ENCODE measurements at regions not wholly inside any gene's neighbourhood (a gene's known extent, or its start where the extent isn't known, plus 50 kb on each side); places are given as distances from the start of the nearest gene placed in this dataset.
A peak's percentile ranks its signal among the peaks of the same experiment; 100 is the strongest.
"Not testable (repeated sequence)": the region's sequence is repeated elsewhere in the genome, so short reads cannot be mapped to it uniquely, and the experiment has no call there.

DNA sequence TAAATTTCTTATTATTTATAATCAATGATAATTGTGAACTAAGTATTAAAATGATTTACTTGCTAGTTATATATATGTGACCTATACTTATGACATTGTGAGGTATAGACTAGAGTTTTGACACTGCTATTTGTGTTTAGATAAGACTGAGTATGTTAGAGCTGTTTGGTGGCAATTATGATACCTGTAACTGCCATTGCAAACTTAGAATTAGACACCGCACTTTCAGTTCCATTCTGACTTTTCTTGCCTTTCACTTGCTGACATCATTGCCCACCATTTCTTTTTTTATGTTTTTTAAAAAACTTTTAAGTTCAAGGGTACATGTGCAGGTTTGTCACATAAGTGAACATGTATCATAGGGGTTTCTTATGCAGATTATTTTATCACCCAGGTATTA lies 214.5 kb downstream of the MBL2 start:
- no peak for DNase-seq

DNA sequence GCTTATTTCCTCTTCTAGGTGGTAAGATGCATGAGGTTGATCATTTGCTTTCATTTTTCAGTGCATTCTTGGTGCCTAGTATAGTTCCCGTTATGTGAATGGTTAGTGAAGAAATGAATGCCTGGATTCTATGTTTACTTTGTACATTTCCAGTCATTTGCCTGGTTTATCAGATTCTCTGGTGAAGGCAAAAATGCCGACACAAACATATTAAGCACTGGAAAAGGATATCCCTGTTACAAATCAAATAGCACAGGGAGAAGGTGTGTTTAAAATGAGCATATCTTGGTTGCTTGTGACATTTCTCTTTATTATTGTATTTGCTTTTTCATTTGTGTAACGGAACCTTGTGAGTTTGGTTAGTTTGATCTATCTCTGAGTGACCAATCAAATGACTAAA lies 211.3 kb downstream of the MBL2 start:
- no peak for DNase-seq

DNA sequence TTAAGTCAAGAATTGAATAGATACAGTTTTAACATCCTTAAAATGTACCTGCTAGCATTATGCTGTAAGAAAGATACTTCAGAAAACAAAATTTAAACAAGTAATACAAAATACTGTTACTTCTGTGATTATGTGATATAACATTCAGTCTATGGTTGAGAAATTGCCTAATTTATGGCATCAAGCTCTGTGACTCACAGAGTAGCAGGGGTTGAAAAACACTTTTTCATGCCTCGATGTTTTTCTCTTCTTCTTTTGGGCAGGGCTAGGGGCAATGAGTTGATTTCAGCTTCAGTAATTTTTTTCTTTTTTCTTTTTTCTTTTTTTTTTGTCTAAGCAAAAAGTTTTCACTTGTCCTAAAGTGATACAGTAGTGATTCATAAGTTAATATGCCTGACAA lies 209.2 kb downstream of the MBL2 start:
- DNase-seq = no peak

DNA sequence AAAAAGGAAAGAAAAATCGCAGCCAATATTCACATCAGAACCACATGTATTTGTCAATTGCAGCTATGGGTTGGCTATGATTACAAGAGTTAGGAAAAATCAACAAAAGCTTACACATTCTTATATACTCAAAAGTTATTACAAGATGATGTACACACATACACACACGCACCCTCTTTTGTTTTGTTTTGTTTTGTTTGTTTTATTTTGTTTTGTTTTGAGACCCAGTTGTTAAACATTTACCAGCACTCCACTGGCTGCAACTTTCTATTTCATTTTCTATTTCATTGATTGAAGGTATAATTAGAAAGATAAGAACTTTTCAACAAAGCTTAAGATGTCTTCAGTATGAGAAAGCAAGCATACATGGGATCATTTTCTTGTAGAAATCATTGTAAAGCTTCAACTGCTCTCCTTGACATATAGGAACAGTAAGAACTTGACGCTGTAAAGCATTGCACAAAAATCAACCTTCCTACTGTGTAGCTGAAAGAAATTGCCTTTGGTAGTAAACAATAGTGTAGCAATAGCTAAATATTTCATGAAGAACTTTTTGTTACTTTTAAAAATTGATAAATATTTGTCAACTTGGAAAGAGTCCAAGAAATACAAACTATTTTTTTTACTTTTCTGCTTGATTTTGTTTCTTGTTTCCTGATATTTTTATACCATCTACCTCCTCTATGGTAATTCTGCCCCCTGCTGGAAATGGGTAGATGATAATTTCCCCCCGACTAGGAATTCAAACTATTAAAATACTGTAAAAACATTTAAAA lies 205.9 kb downstream of the MBL2 start:
- DNase-seq = peak; percentile 33

DNA sequence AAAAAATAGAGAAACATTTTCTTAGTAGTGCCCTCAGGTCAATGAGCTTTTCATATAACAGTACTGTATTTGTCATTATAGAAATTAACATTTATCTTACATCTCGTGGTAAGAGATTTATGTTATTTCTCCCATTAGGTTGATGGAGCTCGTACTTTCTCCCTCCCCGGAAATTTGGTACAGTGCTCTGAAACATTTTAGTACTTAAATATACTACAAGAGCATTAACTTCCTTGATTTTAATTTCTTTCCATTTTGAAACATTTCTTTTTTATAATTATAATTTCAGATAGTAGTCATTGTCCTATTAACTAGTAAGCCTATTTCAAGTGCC lies 205.4 kb downstream of the MBL2 start:
- no peak for DNase-seq

DNA sequence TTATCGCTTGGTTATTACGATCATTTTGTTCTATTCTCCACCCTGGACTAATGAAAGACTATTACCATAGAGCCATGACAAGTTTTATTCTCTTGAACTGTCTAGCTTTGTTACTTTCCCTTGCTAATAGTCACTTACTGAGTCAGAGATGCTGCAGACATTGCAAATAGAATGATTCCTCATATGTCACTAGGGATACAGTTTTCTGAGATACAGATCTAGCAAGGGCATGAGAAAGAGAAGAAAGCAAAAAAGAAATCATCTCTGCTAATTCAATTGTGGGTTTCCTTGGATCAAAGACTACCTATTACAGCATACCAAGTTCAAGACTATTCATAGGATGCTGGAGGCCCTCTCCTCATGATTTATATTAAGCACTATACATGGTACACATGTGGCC lies 204.3 kb downstream of the MBL2 start:
- DNase-seq = no peak

DNA sequence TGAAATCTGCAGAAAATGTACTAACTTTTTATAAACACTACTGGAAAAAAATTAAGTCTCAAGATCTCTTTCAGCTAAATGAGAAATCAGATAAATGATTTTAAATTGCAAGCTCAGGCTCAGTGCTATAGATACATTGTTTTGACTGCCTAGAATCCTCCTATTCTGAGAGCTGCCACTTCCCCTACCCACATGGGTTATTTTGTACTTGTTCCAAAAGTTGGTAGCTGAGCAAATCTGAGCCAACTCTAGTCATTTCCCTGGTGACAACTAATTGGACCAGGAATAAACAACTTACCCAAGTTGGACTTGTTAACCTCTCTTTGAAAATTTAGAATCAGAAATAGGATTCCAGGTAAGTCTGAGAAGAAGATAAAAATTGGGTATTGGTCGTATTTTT lies 202.1 kb downstream of the MBL2 start:
- DNase-seq = no peak

DNA sequence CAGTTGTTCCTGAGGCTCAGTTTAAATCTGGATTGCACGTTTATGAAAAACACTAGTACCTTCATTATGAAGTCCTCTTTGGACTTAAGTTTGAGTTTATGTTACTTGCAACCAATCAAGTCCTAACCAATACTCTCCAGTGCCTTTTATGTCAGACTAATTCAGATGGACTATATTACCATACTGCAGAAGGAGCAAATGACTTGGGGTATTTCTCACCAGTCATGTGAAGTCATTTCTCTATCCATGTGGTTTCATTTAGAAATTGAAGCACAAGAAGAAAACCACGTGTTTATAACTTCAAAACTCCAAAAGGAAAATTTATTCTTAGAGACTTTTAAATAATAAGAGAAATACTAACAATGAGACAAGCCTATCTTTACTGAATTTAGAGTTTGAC lies 201.6 kb downstream of the MBL2 start:
- DNase-seq = no peak

DNA sequence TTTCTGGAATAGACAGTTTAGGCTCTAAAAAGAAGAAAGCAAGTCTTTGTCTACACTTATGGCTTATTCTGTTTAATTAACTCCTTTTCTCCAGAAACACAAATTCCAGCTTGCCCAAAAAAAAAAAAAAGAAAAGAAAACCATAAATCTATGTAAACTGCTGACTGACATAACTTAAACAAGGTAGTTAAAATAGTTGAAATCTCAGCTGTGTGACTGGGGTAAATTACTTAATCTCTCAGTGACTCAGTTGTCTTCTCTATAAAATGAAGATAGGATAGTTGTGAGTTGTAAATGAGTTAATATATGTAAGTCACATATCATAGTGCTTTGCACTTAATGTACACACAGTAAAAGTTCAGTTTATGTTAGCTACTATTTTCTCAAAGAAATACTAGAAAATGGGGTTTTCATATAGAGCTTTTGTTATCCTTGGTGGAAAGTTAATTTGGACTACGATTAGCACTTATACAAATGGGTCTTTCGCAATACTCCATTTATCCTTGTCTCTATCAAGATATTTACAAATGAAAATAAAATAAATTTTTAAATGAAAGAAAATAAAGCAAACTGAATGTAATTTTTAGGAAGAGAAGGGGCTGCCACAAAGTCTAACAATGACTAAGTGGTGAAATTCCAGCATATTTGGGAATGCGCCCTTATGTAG lies 200.9 kb downstream of the MBL2 start:
- no peak for DNase-seq

DNA sequence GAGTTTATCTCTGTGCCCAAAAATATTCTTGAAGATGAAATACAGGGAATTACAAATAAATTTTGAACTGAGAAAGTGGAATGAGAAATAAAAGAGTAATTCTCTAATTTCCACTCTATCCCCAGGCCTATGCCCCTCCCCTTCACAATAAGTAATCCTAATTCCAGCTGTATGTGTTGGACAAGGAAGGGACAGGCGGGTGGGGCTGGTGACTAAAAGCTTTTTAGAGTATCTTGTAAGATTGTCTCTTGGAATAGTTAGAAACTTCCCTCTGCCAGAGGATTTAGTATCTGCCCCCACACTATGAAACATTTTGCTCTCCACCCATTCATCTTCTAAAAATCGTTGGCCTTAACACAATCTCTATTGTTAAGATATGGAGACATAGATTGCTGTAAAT lies 199.2 kb downstream of the MBL2 start:
- DNase-seq = no peak

DNA sequence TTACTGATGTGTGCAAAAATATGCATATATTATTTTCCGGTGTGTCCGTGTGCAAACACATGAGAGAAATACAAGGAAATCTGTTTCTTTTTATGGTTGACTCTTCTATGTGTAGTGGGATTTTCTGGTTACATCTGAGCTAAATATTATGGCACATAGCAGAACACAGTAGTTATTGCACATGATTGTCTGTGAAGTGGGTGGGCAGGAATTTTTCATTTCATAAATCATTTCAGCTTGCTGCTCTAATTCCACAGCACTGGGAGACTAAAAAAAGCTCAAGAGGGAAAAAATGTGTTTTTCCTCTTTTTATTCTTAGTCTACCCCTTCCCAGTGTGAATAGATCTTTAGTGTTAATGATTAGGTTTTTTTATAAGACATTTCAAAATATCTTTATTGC lies 197.9 kb downstream of the MBL2 start:
- DNase-seq = no peak

DNA sequence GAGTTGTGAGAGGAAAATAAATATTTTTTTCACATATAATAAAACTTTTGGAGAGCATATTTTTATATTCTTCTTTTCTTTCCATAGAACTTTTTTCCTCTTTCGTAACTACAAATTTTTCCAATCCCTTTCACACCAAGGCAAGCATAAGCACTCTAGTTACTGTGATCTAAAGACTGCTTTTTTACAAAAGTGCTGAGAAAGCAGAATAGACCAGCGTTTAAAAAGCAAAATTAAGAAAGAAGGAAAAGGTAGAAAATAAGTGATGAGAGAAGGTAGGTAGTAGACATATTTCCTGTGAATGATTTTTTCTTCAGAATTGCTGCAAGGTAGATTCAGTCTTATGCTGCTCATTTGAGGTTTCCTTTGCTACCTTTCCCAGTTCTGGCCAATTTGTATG lies 195.5 kb downstream of the MBL2 start:
- DNase-seq = no peak

DNA sequence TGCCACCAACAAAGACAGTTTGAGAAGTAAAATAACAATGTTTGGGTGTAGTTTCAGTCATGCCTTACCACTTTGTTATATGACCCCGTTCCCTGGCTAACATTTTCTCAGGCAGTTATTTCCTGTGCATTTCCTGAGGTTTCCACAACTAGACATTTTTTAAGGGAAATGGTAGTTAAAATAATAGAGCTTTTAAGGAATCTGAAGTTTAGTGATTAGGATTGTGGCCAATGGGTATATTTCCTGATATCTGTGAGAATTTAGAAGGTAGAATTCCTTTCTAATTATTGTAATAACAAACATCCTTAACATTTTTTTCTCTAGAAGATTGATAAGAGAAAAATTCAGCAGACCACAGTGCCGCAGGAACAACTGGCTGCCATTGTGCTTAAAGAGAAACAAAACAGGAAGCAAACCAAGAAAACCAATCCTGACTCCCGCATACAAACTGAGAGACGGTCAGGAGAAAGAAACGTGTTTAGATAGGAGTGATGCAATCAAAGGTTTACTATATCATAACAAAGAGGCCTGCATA lies 193.6 kb downstream of the MBL2 start:
- DNase-seq = no peak

DNA sequence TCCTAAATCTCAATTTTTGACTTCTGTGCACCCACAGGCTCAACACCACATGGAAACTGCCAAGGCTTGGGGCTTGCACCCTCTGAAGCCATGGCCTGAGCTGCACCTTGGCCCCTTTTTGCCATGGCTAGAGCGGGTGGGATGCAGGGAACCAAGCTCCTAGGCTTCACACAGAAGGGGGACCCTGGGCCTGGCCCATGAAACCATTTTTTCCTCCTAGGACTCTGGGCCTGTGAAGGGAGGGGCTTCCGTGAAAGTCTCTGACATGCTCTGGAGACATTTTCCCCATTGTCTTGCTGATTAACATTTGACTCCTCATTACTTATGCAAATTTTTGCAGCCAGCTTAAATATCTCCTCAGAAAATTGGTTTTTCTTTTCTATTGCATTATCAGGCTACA lies 190.9 kb downstream of the MBL2 start:
- not testable (repeated sequence) for DNase-seq

DNA sequence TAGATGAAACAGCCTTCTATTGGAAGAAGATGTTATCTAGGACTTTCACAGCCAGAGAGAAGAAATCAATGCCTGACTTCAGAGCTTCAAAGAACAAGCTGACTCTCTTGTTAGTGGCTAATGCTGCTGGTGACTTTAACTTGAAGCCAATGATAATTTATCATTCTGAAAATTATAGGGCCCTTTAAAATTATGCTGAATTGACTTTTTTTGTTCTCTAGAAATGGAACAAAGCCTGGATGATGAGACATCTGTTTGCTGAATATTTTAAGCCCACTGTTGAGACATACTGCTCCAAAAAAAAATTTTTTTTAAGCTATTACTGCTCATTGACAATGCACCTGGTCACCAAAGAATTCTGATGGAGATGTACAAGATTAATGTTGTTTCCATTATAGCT lies 189.2 kb downstream of the MBL2 start:
- DNase-seq = no peak

DNA sequence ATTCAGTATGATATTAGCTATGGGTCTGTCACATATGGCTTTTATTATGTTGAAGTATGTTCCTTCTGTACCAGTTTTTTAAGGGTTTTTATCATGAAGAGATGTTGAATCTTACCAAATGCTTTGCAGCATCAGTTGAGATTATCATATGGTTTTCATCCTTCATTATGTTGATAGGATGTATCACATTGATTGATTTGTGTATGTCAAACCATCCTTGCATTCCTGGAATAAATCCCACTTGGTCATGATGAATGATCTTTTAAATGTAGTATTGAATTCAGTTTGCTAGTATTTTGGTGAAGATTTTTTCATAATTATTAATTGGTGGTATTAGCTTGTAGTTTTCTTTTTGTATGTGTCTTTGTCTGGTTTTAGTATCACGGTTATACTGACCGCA lies 185.9 kb downstream of the MBL2 start:
- no peak for DNase-seq

DNA sequence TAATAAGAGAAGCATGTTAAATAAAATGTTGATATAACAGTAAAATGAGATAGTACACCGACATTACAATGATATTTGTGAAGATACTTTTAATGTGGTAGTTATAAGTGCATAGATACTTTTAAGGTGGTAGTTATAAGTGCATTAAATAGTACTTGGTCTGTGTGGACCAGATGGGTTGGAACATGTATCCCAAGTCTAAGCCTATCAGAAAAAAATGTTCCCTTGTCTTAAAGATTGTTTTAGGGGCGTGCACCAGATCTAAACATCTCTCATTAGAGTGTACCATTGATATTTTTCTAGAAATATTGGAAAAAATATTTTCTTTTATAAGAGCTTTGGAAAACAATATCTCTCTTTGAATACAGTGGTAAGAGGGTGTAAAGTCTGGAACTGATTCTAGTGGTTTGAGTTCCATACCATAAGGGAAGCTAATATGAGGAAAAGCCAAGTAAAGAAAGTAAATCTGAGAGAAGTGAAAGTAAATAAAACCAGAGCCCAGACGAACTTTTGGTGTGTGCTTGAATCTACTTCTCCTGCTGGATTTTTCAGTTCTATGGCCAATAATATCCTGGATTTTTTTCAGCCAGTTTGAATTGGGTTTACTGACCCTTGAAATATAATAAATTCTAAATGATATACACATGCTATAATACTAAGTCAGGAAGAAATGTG lies 175.3 kb downstream of the MBL2 start:
- no peak for DNase-seq

DNA sequence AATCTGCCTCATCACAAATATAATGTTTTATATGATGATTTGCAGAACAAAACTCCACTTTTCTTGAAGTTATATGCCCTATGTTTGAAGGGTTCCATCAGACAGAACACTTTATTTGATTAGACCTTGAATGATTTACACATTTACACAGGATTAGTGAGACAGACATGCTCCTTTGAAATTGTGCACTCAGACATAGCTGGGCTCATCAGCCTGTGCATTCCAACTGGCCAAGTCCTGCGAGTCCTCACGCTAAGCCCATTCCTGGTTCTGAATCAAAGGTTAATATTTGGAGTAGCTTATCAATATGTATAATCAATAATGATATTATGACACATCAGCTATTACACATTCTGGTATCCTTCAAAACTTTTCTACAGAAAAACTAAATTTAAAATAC lies 173.6 kb downstream of the MBL2 start:
- DNase-seq = no peak

DNA sequence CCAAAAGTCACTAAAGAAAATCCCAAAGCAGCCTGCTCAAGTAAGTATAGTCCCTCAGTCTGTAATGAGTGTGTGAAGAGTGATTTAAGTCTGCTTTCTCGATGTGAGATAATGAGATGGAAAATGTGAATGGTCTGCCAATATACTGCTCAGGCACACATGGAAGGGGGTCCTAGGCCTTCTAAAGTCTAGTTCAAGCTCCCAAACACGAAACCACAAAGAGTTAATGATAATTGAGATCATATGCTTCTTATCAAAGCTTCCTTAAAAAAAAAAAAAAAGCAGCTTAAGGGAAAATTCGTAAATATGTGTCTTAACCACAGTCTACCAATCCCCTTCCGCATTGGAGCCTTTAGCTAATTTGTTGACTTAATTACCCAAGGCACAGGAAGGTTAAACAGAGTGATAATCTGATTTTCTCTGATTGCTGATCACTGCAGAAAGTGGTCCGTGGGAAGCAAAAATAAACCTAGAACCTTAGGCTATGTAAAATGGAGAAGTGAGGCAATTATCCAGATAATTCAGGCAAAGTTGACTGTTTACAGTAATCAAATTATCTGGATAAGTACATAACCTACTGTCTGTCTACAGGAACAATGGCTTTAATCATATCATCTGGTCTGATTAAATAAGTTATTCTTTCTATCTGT lies 172.9 kb downstream of the MBL2 start:
- no peak for DNase-seq

DNA sequence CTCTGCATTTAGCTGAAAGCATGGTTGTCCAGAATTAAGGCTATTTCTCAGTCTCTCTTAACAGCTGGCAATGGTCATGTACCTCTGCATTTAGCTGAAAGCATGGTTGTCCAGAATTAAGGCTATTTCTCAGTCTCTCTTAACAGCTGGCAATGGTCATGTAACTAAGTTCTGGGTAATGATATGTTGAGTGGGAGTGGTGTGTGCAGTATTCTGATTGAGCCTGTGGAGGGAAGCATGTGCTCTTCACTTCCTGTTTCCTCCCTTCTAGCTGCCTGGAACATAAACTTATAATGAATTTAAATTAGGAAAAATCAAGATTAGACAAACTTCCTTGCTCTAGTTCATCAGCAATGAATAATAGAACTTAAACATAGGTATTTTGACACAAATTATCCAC lies 168.5 kb downstream of the MBL2 start:
- DNase-seq = not testable (repeated sequence)

DNA sequence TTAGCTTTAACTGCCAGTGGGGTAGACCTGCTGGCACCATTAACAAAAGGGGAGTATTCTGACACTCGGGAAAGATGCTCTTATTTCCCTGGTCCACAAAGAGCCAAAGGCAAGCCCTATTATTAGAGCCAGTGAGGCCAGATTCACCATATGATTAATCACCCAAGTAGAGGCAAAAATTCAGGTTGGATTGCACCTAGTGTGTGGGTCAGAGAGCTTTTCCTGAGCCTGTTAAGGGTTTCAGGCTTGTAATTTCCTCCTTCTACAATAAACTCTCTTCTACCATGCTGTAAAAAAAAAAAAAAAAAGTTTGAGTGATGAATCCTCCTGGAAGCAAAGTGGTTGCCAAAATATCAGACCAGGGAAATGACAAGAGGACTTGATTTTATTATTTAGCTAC lies 163.5 kb downstream of the MBL2 start:
- no peak for DNase-seq

DNA sequence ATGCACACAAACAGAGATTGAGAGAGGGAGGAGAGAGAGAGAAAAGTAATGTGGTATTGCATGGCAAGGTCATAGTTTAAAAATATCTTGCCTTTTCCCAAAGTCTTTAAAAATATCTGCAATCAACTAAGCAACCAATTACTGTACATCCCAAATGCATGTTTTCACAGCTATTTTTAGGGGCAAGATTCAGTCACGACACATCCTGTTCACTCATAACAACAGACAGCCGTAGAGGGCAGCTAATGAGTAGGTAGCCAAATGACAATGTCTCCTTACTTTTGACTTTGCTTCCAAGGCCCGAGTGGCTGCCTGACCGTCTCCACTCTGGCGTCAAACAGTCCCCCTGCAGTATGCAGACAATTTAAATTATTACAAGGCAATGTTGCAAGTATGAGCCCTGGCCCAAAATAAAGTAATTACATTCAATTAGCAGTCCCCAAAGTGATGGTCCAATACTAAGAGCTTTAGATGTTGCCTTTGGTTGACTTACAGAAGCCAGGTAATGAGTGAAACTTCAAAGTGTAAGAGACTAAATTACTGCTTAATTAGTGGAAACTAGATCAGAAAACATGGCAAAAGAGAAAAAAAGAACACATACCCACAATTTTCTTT lies 162.9 kb downstream of the MBL2 start:
- no peak for DNase-seq

DNA sequence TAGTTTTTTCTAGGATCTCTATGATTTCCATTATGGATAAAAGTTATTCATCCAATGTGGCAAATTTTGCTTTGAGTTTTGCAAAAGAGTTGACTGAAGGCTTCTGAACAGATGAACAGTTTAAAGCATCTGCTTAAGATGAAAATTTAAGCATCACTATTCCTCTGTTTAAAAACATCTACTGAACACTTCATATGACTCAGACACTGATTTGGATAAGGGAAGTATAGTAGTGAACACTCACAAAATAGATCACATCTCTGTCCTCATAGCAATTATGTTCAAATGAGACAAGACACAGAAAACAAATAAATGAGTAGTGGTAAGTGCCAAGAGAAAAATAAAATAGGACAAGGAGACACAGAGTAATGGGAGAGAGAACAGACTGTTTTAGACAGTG lies 157.3 kb downstream of the MBL2 start:
- no peak for DNase-seq

Measured in hematopoietic multipotent progenitor cell treated with erythropoietin and hydrocortisone succinate and interleukin-3 and kit ligand, for 8 days (in vitro differentiated cells).